Mucosa of rectum (tissue), 2 donors: ENCODE measurements at regions not wholly inside any gene's neighbourhood (a gene's known extent, or its start where the extent isn't known, plus 50 kb on each side); places are given as distances from the start of the nearest gene placed in this dataset.

Source experiments
- H3K27ac ChIP-seq, 2 donors: one replicate each; pipeline ENCODE4 v1.7.0; 2013; ENCODE audit warnings: inconsistent platforms in 2 of 2, low read depth in 2 of 2, low read length in 2 of 2
- H3K27me3 ChIP-seq, 2 donors: one replicate each; pipeline ENCODE4 v1.7.0; 2013; ENCODE audit warnings: low read length in 2 of 2; ENCODE audit not compliant: control insufficient read depth in 2 of 2, insufficient read depth in 2 of 2
- H3K36me3 ChIP-seq, 2 donors: one replicate each; pipeline ENCODE4 v1.7.0; 2013; ENCODE audit warnings: low read length in 2 of 2; ENCODE audit not compliant: control insufficient read depth in 2 of 2, insufficient read depth in 2 of 2
- H3K4me1 ChIP-seq, 2 donors: one replicate each; pipeline ENCODE4 v1.7.0; 2013; ENCODE audit warnings: low read length in 2 of 2, mild to moderate bottlenecking in 1 of 2; ENCODE audit not compliant: control insufficient read depth in 2 of 2, insufficient read depth in 2 of 2
- H3K4me3 ChIP-seq, 2 donors: one replicate each; pipeline ENCODE4 v1.7.0; 2013; ENCODE audit warnings: low read length in 2 of 2
- H3K9ac ChIP-seq, 2 donors: one replicate each; pipeline ENCODE4 v1.7.0; 2013; ENCODE audit warnings: low read length in 2 of 2, low read depth in 1 of 2, mild to moderate bottlenecking in 1 of 2
- H3K9me3 ChIP-seq, 2 donors: one replicate each; pipeline ENCODE4 v1.7.0; 2013; ENCODE audit warnings: low read length in 2 of 2; ENCODE audit not compliant: control insufficient read depth in 2 of 2
- donor health status: healthy.
- donor health status: Normal muscosa, but diverticular disease.

DNA sequence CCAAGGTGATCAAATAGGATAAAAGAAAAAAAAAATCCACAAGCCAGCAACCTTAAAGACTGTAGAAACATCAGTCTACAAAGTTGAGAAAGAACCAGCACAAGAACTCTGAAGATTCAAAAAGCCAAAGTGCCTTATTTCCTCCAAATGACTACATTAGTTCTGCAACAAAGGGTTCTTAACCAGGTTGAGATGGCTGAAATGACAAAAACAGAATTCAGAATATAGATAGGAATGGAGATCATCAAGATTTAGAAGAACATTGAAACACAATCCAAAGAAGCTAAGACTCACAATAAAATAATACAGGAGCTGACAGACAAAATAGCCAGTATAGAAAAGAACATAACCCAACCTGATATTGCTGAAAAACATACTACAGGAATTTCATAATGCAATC is 156.5 kb upstream of the ZCCHC13 start:
- H3K27me3 ChIP-seq, result peaks cover 0 to 5% of the 10 kb centered on the region in 2 donors
- H3K4me3 ChIP-seq, result no peak overlapping the region
- peaks cover 0 to 3% of the 10 kb centered on the region in 2 donors for H3K9me3 ChIP-seq
- no peaks in the 10 kb centered on the region for H3K36me3 ChIP-seq
- H3K27ac ChIP-seq, result no peak overlapping the region
- no peak overlapping the region for H3K9ac ChIP-seq
- no peaks in the 10 kb centered on the region for H3K4me1 ChIP-seq

DNA sequence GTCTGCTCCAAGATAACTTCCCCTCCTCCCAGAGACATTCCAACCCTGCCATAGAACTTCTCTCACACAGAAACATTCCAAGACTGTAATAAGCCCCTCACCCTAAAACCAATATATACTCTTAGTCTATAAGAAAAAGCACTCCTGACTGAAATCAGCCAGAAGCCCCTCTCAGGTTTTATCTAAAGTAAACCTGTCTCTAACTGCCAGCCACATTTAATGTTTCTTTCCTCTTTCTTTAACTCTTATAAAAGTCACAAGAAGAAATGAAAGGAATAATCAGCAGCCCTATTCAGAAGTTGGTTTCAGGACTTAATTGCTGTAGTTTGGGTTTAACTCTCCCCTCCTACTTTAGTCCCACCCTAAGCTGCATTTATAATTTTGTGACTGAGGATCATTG is 165.0 kb upstream of the ZCCHC13 start:
- no peak overlapping the region for H3K27ac ChIP-seq
- no peaks in the 10 kb centered on the region for H3K36me3 ChIP-seq
- no peaks in the 10 kb centered on the region for H3K9me3 ChIP-seq
- H3K4me1 ChIP-seq, result no peaks in the 10 kb centered on the region
- no peaks in the 10 kb centered on the region for H3K27me3 ChIP-seq
- H3K9ac ChIP-seq, result no peak overlapping the region
- H3K4me3 ChIP-seq, result no peak overlapping the region

DNA sequence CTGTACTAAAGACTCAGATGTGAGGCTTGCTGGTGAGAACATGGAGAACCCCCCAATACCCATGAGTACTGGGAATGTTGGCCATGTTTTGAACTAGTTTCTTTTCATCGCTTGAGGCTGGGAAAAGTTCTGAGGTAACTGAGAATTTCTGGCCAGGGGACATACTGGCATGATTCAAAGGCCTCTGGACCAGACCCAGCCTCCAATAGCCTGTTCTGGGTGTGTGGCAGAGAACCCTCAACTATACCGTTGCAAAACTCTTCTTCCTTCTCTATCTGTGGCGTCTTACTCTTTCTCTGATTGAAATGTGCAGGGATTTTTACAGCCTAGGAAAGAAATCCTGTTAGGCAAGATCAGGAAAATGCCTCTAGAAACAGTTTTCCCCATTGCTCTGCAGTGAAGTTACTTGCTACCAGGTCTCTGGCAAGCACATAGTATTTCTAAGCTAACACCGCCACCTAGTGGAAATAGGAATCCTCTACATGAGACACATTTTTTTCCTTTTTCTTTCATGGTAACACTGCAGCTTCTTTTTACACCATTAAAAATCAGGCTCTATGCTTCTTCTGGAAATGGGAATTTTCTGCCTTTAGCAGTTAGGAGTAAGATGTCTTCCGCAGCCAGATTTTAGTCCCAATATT is 170.7 kb upstream of the ZCCHC13 start:
- Histone ChIP-seq H3K9ac (no peak overlapping the region), H3K4me3 (no peak overlapping the region), H3K27ac (no peak overlapping the region), H3K9me3 (no peaks in the 10 kb centered on the region), H3K27me3 (peaks cover 0 to 3% of the 10 kb centered on the region in 2 donors), H3K4me1 (no peaks in the 10 kb centered on the region), H3K36me3 (no peaks in the 10 kb centered on the region)

DNA sequence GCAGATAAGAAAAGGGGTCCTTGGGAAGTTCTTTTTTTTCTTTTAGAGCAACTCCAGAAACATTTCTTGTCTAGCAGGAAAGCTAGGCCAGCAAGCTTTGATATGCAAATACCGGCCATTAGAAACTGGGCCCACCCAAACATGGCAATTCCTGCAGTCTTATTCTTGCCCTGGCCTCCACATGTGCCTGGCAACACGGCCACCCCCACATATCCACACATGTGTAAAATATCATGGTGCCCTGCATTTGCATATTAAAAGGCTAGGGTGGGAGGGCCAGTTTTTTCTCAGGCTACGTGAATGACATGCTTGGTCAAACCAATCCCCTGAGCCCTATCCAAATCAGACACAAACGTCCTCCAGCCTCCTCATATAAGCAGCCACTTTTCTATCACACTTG is 171.7 kb upstream of the ZCCHC13 start:
- Histone ChIP-seq H3K36me3 (no peaks in the 10 kb centered on the region), H3K9ac (no peak overlapping the region), H3K9me3 (no peaks in the 10 kb centered on the region), H3K27ac (no peak overlapping the region), H3K4me3 (no peak overlapping the region), H3K27me3 (peaks cover 0 to 3% of the 10 kb centered on the region in 2 donors), H3K4me1 (no peaks in the 10 kb centered on the region)

DNA sequence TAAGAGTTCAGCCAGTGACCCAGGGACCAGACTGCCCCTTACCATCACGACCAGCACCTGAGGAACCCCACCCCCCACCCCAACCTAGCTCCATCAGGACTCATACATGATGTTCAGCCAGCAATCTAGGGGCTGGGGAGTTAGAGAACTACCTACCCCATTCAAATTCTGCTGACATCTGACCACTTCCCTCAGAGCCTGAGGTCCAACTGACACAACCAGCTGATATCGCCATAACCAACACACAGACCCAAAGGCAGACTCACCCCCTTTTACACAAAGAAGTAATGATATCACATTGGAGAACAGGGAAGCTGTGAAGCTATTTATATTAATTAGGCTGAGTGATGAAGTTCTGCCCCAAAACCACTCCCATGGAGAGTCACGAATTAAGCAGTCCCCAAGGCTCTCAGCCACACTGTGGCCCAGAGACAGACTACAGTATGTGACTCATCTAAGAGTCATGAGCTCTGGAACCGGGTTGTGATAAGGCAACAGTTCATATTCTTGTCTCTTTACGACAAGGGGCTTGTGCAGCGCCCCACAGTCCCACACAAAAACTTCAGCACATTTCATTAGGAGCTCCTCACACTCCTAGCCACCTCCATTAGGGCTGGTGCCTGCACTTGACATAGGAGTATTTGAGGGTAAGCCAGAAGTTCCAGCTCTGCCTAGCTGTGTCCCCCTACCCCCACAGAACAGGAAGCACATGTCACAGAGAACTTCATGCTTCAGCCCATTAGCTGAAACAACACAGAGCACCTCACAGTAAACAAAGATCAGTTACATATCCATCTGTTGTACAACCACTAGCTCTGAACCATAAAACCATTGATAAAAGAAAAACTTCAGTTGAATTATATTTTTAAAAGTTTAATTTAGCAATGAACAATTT is 184.7 kb upstream of the ZCCHC13 start:
- Histone ChIP-seq H3K27me3 (no peaks in the 10 kb centered on the region), H3K9me3 (no peaks in the 10 kb centered on the region), H3K27ac (no peak overlapping the region), H3K9ac (no peak overlapping the region), H3K36me3 (no peaks in the 10 kb centered on the region), H3K4me1 (no peaks in the 10 kb centered on the region), H3K4me3 (no peak overlapping the region)

DNA sequence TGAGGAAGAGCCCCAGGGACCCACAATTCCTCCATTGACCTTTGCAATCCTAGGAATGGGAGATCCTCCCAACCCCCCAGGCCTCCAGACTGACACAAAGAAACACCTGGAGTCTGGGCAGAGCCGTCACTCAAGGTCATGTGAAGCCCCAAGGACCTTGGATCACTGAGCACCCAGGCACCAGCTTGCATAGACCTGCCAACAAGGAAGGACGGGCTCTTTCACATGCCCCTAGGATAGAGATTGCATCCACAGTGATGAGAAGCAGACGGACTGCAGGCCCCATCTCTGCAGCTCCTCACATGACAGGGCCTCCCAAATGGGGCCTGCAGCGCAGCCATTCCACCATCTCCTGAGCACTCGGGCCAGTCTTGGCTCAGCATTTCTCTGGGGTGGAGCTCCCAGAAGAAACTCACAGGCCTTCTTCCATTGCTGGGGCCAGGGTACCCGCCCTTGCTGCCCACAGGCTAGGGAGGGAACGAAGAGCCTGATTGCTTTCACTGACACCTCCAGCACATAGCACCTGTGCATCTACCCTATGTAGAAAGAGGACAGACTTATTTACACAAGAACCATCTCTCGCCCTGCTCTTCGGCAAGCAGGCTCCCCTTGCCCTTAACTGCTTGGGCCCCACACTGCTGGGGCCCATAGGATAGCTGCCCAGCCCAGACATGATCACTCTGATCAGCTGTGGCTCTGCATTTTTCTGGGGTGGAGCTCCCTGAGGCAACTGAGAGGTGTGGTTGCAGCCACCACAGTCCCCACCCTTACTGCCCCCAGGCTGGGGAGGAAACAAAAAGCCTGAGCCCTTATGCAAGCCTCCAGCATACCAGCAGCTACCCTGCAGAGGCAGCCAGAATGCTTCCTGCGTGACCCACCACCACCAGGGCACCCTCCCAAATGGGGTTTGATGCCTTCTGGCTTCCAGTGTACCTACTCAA is 185.7 kb upstream of the ZCCHC13 start:
- Histone ChIP-seq H3K36me3 (no peaks in the 10 kb centered on the region), H3K9me3 (no peaks in the 10 kb centered on the region), H3K27ac (no peak overlapping the region), H3K9ac (no peak overlapping the region), H3K27me3 (no peaks in the 10 kb centered on the region), H3K4me1 (no peaks in the 10 kb centered on the region), H3K4me3 (no peak overlapping the region)

DNA sequence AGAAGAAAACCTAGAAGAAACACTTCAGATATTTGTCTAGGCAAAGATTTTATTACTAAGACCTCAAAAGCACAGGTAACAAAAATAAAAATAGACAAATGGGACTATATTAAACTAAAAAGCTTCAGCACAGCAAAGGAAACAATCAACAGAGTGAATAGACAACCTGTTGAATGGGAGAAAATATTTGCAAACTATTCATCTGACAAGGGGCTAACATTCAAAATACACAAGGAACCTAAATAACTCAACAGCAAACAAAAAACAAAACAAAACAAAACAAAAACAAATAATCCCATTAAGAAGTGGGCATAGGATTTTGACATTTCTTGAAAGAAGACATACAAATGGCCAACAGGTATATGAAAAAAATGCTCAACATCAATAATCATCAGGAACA is 192.7 kb upstream of the ZCCHC13 start:
- Histone ChIP-seq H3K27me3 (peaks cover 0 to 2% of the 10 kb centered on the region in 2 donors), H3K9me3 (no peaks in the 10 kb centered on the region), H3K9ac (no peak overlapping the region), H3K36me3 (no peaks in the 10 kb centered on the region), H3K4me3 (no peak overlapping the region), H3K4me1 (no peaks in the 10 kb centered on the region), H3K27ac (no peak overlapping the region)

DNA sequence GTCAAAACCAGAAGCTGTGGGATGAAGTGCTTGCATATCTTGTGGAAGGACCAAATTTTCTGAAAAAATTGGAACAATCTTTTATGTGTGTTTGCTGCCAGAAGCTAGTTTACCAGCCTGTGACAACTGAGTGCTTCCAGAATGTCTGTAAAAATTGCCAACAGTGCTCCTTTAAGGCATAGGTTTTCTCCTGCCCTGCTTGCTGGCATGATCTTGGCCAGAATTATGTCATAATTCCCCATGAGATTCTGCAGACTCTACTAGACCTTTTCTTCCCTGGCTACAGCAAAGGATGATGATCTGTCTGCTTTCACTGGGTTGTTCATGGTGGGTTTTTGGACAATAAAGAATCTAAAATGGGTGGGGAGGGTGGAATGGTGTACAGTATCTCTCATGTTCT is 196.3 kb upstream of the ZCCHC13 start:
- H3K4me3 ChIP-seq, result no peak overlapping the region
- H3K4me1 ChIP-seq, result no peaks in the 10 kb centered on the region
- no peak overlapping the region for H3K27ac ChIP-seq
- H3K9ac ChIP-seq, result no peak overlapping the region
- H3K36me3 ChIP-seq, result no peaks in the 10 kb centered on the region
- no peaks in the 10 kb centered on the region for H3K9me3 ChIP-seq
- H3K27me3 ChIP-seq, result peaks cover 0 to 2% of the 10 kb centered on the region in 2 donors

DNA sequence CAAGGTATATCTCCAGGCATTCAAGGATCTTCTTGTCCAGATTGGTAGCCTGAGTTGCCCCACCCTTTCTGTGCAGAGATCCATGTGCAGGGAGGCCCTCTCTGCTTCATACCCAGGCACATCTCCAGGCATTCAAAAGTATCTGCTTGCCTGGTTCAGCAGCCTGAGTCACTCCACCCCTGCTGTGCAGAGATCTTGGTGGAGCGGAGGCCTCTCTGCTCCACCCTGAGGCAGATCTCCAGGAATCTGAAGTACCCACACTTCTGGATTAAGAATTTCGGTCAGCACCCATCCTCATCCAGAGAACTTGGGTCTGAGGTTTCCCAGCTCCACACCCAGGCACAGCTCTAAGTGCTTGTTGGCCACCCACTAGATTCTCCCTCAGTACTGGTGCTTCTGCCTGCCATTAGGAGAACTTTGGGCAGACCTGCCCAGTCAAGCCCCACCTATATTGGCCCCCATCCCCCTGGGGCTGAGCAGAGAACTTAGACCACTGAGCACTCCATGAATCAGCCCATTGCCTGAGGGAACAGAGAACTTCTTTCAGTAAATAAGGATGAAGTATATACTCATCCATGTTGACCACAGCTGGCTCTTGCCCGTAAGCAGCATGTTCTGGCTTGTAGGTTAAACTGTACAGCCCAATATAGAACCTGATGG is 199.5 kb upstream of the ZCCHC13 start:
- Histone ChIP-seq H3K27ac (no peak overlapping the region), H3K4me1 (no peaks in the 10 kb centered on the region), H3K9ac (no peak overlapping the region), H3K36me3 (no peaks in the 10 kb centered on the region), H3K4me3 (no peak overlapping the region), H3K27me3 (peaks cover 0 to 2% of the 10 kb centered on the region in 2 donors), H3K9me3 (no peaks in the 10 kb centered on the region)
